ENCODE measurements at regions not wholly inside any gene's neighbourhood (a gene's known extent, or its start where the extent isn't known, plus 50 kb on each side); places are given as distances from the start of the nearest gene placed in this dataset.

DNA sequence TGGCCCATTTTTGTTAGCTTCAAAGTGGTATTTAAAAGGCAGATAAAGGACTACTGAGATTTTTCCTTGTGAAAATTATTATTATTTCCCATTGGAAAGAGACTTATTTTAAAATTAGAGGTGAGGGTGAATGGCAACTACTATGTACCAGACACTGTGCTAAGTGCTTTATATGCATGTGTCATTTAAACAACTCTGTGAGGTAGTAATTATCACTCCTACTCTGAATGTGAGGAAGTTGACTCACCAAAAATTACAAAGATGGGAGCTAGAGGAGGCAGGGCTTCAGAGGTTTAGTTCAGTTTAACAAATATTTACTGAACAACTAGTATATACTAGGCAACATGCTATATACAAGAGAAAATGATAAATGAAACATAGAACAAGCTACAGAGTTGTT, 78.2 kb downstream of the MSL3 start:
- H3K9me3 ChIP-seq, result no peaks in the 10 kb centered on the region
- DNase-seq (ENCODE audit: low spot score in 2 of 2), result no peak
- H3K27me3 ChIP-seq, result no peaks in the 10 kb centered on the region
- H3K27ac ChIP-seq, result no peak overlapping the region
- H3K36me3 ChIP-seq, result no peaks in the 10 kb centered on the region
- TF ChIP-seq, protein P1, sequence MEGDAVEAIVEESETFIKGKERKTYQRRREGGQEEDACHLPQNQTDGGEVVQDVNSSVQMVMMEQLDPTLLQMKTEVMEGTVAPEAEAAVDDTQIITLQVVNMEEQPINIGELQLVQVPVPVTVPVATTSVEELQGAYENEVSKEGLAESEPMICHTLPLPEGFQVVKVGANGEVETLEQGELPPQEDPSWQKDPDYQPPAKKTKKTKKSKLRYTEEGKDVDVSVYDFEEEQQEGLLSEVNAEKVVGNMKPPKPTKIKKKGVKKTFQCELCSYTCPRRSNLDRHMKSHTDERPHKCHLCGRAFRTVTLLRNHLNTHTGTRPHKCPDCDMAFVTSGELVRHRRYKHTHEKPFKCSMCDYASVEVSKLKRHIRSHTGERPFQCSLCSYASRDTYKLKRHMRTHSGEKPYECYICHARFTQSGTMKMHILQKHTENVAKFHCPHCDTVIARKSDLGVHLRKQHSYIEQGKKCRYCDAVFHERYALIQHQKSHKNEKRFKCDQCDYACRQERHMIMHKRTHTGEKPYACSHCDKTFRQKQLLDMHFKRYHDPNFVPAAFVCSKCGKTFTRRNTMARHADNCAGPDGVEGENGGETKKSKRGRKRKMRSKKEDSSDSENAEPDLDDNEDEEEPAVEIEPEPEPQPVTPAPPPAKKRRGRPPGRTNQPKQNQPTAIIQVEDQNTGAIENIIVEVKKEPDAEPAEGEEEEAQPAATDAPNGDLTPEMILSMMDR (IDR thresholded peaks at IDR 0.05), result no peak
- H3K4me3 ChIP-seq, result no peak overlapping the region
- intact Hi-C loops (cut with DNase I), result no loop called here
- no peaks in the 10 kb centered on the region for H3K4me1 ChIP-seq

DNA sequence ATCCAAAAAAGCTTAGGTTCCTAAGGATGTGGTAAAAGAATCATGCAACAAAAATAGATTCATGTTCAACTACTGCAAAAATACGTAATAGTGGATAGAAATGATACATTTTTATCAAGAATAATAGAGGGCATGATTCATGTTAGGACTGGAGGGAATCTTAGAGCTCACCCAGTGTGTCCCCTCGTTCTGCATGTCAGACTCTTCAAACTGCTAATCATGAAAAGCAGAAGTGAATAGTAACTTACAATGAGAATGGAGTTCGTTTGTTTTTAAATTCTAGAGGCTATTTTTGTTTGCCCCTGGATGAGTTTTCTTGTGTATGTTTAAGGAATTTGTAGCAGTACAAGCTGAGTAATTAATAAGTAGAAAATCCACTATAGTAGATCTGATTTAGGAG, 79.4 kb downstream of the MSL3 start:
- no peaks in the 10 kb centered on the region for H3K36me3 ChIP-seq
- TF ChIP-seq, protein P1 (IDR thresholded peaks at IDR 0.05), result no peak
- DNase-seq (ENCODE audit: low spot score in 2 of 2), result no peak
- H3K9me3 ChIP-seq, result no peaks in the 10 kb centered on the region
- no peak overlapping the region for H3K4me3 ChIP-seq
- H3K4me1 ChIP-seq, result no peaks in the 10 kb centered on the region
- H3K27me3 ChIP-seq, result no peaks in the 10 kb centered on the region
- intact Hi-C loops (cut with DNase I), result no loop called here
- no peak overlapping the region for H3K27ac ChIP-seq

DNA sequence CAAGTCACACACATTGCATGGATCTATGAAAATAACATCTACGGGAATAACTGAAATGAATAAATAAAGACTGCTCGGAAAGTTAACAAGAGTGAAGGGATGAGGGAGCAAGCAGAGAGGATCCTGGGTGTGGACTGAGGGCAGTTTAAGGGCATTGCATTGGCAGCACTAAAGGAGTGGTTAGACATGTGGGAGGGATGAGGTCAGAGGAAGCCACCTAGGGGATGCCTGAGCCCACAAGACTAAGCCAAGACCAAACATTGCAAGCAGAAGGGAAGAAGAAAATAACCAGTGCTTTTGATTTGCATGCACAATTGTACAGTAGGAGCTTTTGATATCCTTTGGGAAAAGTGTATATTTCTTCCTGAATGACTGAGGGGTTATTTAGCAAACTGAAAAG, 106.1 kb downstream of the MSL3 start:
- no peak for DNase-seq (ENCODE audit: low spot score in 2 of 2)
- H3K27ac ChIP-seq, result no peak overlapping the region
- no peaks in the 10 kb centered on the region for H3K4me1 ChIP-seq
- no peaks in the 10 kb centered on the region for H3K9me3 ChIP-seq
- TF ChIP-seq, protein P1 (IDR thresholded peaks at IDR 0.05), result no peak
- no peak overlapping the region for H3K4me3 ChIP-seq
- intact Hi-C loops (cut with DNase I), result no loop called here
- no peaks in the 10 kb centered on the region for H3K36me3 ChIP-seq
- no peaks in the 10 kb centered on the region for H3K27me3 ChIP-seq

DNA sequence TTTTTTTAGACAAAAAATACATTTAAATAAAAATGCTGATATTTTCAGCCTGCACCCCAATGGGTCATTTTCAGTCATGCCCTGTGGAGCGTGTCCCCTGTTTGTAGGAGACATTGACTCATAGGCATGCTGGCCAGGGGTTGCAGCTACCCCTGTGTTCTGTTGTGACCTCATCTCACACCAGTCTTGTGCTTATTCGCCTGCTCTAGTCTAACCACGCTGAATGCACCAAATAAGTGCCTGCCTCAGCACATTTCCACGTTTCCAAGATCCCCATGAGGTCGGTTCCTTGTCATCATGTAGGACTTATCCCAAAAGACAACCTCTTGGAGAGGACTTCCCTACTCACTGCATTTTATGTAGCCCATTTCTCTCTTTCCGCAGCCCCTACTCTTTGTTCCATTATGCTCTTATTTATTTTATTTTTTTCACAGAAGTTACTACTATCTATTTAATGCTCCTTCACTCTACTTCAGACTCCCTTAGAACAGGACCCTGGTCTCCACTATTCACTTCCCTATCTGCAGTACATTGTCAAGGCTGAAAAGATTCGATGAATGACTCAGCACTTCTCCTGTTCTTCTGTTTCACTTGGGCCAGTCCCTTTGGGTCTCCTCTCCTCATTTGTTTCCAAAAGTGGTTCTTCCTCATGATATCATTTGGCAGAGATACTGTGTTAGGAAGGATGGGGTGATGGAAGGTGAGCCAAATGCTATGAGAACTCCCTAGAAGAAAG, 109.7 kb downstream of the MSL3 start:
- TF ChIP-seq, protein P1 (IDR thresholded peaks at IDR 0.05), result no peak
- intact Hi-C loops (cut with DNase I), result no loop called here
- Histone ChIP-seq H3K4me1 (no peaks in the 10 kb centered on the region), H3K27me3 (no peaks in the 10 kb centered on the region), H3K36me3 (no peaks in the 10 kb centered on the region), H3K4me3 (no peak overlapping the region), H3K9me3 (no peaks in the 10 kb centered on the region), H3K27ac (no peak overlapping the region)
- DNase-seq (ENCODE audit: low spot score in 2 of 2), result no peak

DNA sequence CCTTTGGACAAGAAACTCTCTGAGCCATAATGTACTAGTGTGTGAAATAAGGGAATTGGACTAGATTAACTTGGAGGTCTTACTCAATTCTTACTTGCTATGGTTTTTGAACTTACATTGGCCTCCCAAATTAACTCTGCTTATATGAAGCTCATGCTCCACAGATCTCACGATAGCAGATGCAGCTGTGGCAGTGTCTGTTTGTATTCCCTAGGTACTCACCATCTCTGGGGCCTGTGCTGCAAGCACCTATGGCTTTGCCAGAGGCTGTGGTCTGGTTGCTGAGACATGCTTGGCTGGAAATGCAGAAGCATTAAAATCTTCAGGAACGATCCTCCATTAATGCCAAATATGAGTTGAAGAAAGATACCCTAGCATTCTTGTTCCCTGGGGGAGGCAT, 112.8 kb downstream of the MSL3 start:
- no peak overlapping the region for H3K27ac ChIP-seq
- no peaks in the 10 kb centered on the region for H3K36me3 ChIP-seq
- intact Hi-C loops (cut with DNase I), result no loop called here
- H3K9me3 ChIP-seq, result no peaks in the 10 kb centered on the region
- H3K4me1 ChIP-seq, result no peaks in the 10 kb centered on the region
- TF ChIP-seq, protein P1 (IDR thresholded peaks at IDR 0.05), result no peak
- no peak overlapping the region for H3K4me3 ChIP-seq
- no peak for DNase-seq (ENCODE audit: low spot score in 2 of 2)
- H3K27me3 ChIP-seq, result no peaks in the 10 kb centered on the region

All from ascending aorta (tissue), 2 donors.